RCC 7860 (cell line): ENCODE measurements at regions not wholly inside any gene's neighbourhood (a gene's known extent, or its start where the extent isn't known, plus 50 kb on each side); places are given as distances from the start of the nearest gene placed in this dataset.
"Not testable (repeated sequence)": the region's sequence is repeated elsewhere in the genome, so short reads cannot be mapped to it uniquely, and the experiment has no call there.

ENCODE experiments used
- DNase-seq: peaks from one replicate; pipeline ENCODE4 v3.0.0-alpha.2; 2015; ENCODE audit warnings: low spot score
- FAIRE-seq: peaks from 2 replicates; lab custom pipeline; 2012; peaks lifted over from hg19 to GRCh38; lab: Jason Lieb, UNC

- no peak for DNase-seq
- no peak for FAIRE-seq
Observed at GRCh38 chr7:115363916-115364315, 442.0 kb downstream of the MDFIC start.

DNA sequence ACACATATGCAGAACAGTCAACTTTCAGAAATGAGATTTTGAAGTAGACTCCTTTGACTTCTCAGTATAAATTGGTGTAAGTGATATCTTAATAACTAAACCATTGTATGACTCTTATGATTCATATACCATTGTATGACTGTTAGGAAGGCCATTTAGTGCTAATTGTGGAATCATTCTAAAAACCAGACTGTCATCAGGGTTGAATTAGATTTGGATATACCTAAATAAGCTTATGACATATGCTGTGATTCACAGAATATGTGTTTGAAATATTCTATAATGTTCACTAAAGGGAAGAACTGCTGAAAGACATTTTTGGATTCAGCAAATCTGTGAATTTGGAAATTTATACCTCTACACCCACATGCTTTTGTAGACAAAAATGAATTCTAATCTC lies 438.1 kb downstream of the MDFIC start:
- no peak for DNase-seq
- FAIRE-seq: no peak

- no peak for FAIRE-seq
- DNase-seq: no peak
Observed at GRCh38 chr7:115359119-115359518, 437.2 kb downstream of the MDFIC start.

GRCh38 chr7:115357703-115357999 lies 435.8 kb downstream of the MDFIC start:
- DNase-seq (no peak), FAIRE-seq (no peak)

- DNase-seq (no peak), FAIRE-seq (no peak)
Observed at GRCh38 chr7:115356999-115357702, 435.3 kb downstream of the MDFIC start.

DNA sequence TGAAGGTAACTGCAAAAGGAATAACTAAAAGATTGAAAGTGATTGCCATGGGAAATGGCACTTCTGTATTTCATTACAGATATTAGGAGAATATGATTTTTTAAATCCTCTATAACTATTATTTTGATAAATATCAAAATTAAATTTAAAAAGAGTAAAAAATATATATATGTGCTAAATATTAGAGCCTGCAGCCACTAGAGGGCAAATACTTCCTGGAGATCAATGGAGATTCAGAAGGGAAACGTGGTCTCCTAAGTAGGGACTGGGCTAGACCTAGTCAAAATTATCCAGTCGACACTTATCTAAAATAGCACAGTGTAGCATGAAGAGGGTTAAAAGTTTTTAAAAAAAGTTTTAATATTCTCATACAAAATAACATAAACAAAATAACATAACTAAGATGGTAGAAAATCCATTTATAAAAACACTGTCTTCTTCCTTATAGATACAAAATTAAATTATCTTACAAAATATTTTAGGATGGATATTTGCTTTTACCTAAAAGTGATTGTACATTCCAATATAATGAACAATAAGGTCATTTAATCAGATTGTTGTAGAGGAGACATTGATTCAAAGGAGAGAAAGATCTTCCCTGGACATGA lies 434.3 kb downstream of the MDFIC start:
- peak; percentile 17 for DNase-seq
- peak; percentile 63 for FAIRE-seq

- DNase-seq (no peak), FAIRE-seq (peak; percentile 59)
Observed at GRCh38 chr7:115354925-115355324, 433.0 kb downstream of the MDFIC start.

DNA sequence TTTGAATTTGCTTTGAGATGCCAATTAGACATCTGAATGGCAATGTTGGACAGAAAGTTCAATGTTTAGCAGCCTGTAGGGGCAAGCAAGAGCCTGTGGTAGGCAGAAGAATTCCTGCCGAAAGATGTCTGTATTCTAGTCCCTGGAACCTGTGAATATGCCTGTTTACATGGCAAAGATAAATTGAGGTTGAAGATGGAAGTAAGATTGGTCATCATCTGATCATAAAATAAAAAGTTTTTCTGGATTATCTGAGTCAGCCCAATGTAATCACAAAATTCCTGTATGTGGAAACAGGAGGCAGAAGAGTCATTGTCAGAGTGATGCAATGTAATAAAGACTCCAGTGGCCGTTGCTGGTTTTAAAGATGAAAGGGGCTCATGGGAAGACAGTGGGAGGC lies 430.5 kb downstream of the MDFIC start:
- peak; percentile 41 for DNase-seq
- FAIRE-seq: no peak

- no peak for FAIRE-seq
Observed at GRCh38 chr7:115350764-115351163, 428.9 kb downstream of the MDFIC start.

GRCh38 chr7:115349635-115350034 lies 427.7 kb downstream of the MDFIC start:
- no peak for FAIRE-seq
- no peak for DNase-seq

More at GRCh38 chr7:115350764-115351163, 428.9 kb downstream of the MDFIC start:
- no peak for DNase-seq

DNA sequence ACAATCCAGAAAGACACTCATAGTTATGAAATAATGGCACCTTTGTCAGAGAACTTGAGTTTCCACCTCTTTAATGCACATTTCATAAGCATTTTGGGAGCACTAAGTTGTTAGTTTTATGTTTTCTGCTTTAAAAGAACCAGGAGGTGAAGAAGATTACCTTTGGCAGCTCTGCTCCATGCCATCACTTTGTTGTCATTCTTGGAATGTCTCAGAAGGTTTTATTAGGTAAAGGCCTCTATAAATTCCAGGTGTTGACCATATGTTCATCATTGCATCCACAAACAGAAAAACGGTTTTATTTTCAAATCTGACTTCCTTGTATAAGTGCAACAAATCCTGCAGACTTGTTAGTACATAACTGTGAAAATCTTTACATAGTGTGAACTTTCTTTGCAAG lies 424.8 kb downstream of the MDFIC start:
- no peak for DNase-seq
- FAIRE-seq: no peak

- FAIRE-seq (peak; percentile 90), DNase-seq (peak; percentile 82)
Observed at GRCh38 chr7:115340828-115341227, 418.9 kb downstream of the MDFIC start.

DNA sequence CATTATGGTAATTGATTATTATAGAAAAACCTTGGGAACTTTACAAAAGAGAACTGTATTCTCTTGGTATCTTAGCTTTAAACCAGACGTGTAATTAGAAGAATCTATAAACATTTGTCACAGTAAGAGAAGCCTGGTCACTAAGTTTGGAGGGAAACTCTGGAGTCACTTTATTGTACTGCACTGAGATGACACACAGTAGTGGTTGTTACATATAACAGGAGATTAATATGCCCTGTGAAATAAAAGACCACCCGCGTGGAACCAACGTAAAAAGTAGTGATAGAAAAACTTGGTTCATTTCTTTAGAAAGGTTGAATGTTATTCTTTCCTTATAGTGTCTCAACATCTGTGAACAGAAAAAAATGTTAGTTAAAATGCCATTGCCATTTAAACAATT lies 416.1 kb downstream of the MDFIC start:
- DNase-seq (no peak), FAIRE-seq (no peak)

GRCh38 chr7:115332691-115333090 lies 410.8 kb downstream of the MDFIC start:
- no peak for DNase-seq
- FAIRE-seq: no peak

GRCh38 chr7:115329006-115329405 lies 407.1 kb downstream of the MDFIC start:
- no peak for DNase-seq
- FAIRE-seq: no peak

GRCh38 chr7:115328018-115328417 lies 406.1 kb downstream of the MDFIC start:
- no peak for FAIRE-seq

GRCh38 chr7:115327326-115327725 lies 405.4 kb downstream of the MDFIC start:
- no peak for DNase-seq
- no peak for FAIRE-seq

More at GRCh38 chr7:115328018-115328417, 406.1 kb downstream of the MDFIC start:
- DNase-seq: no peak

DNA sequence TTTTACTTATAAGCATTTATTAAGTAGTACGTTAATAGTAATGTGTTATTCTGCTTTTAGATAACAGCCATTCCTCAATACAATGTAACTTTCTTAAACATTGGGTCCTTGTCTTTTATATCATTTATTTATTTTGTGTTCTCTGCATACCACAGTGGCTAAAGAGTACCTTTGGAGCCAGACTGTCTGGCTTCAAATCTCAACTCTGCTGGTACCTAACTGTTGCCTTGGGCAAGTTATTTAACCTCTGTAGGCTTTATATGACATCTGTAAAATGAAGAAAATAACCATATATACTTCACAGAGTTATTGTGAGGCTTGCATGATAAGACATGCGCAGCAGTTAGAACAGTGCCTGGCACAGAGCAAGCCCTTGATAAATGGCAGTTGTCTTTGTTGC lies 397.6 kb downstream of the MDFIC start:
- FAIRE-seq: no peak
- DNase-seq: no peak

DNA sequence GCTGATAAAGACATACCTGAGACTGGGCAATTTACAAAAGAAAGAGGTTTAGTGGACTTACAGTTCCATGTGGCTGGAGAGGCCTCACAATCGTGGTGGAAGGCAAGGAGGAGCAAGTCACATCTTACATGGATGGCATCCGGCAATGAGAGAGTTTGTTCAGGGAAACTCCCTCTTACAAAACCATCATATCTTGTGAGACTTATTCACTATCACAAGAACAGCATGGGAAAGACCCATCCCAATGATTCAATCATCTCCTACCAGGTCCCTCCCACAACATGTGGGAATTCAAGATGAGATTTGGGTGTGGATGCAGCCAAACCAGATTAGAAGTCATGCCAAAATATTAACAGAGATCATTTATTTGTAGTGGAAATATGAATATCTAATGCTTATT lies 388.4 kb downstream of the MDFIC start:
- not testable (repeated sequence) for FAIRE-seq

DNA sequence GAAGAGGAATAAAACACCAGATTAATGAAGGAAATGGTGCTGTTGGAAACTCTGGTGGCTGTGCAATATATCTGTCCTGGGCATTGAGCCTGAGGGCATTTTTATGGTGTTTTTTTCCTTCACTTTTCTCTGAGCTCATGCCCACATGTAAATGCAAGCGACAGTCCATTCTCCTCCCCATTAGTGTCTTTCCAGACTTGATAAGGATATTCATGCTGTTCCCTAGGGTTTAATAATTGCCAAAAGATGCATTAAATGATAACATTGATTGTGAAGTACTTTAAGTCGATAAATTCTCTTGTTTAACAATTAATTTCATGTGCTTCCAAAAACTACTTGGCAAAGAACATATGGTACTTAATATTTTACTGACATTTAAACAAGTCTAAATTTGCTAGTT lies 384.7 kb downstream of the MDFIC start:
- FAIRE-seq: no peak
- no peak for DNase-seq

More for the DNA sequence above, 388.4 kb downstream of the MDFIC start:
- not testable (repeated sequence) for DNase-seq

DNA sequence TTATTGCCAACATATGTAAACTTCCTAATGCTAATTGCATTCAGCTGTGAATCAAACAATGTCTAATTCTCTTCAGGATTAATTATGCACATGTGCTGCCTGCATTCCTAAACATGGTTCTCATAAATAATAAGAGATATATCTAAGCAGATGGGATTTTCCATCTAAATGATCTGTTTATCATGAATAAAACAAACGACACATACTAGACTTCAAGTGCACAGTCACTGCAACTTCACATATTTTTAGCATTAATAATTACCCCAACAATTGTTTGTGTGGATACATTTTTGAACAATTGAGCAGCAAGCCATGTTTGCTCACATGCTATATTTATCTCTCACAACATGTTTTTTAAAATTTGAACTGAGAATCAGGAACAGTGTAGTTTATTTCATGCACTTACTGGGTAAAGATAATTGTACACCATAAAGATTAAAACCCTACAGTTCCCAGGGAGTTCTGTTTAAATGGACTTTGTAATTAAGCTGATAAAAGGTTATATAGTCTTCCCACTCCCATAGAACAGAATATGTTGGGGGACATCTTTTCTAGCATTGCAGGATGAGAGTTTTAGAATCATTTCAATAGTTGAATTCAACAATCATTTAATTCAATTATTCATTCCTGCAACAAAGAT lies 378.5 kb downstream of the MDFIC start:
- no peak for DNase-seq

DNA sequence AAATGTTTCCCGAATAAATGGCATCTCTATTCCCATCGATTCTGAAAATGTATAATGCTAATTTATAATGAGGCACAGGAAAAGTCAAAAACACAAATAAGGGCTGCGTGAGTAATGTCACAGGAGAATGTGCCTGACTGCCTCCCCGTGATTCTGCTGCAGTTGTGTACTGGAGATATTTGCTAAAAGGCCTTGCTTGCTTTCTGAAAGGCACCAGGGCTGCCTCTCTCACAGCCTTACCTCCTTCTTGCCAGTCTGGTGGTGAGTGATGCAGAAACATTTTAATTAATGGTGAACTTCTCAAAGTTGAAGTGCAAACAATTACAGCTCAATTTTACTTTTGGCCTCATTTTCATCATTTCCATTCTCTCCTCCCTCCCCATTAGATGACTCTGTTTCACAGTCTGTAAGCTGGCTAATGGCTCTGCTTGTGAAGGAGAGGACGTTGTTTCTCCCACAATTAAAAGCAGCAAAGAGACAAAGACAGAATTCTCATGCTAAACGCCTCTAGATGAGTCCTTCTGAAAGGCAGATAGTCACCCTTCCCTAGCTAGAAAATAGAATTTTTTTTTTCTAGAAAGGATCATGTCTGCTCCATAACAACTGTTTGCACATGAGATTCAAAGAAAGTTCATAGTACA lies 377.6 kb downstream of the MDFIC start:
- DNase-seq (no peak), FAIRE-seq (no peak)

More for the DNA sequence above, 378.5 kb downstream of the MDFIC start:
- no peak for FAIRE-seq
